Omental fat pad (tissue), 3 donors: ENCODE measurements at regions not wholly inside any gene's neighbourhood (a gene's known extent, or its start where the extent isn't known, plus 50 kb on each side); places are given as distances from the start of the nearest gene placed in this dataset.
"Not testable (repeated sequence)": the region's sequence is repeated elsewhere in the genome, so short reads cannot be mapped to it uniquely, and the experiment has no call there.

Experiments
- ATAC-seq: fragments of 150-250 bp; one replicate; pipeline ENCODE4 v1.9.1; 2016; ENCODE audit warnings: mild to moderate bottlenecking, moderate library complexity; ENCODE audit not compliant: low FRiP score
- DNase-seq: peaks from one replicate; pipeline ENCODE4 v3.0.0-alpha.2; 2019; ENCODE audit warnings: low spot score
- TF ChIP-seq, protein P1 (sequence below), 3 donors: fragments of 450-650 bp; IDR thresholded peaks; one replicate each; pipeline ENCODE4 v1.5.1; 2016 to 2017; ENCODE audit warnings: antibody characterized with exemption in 3 of 3, mild to moderate bottlenecking in 3 of 3, moderate library complexity in 2 of 3

DNA sequence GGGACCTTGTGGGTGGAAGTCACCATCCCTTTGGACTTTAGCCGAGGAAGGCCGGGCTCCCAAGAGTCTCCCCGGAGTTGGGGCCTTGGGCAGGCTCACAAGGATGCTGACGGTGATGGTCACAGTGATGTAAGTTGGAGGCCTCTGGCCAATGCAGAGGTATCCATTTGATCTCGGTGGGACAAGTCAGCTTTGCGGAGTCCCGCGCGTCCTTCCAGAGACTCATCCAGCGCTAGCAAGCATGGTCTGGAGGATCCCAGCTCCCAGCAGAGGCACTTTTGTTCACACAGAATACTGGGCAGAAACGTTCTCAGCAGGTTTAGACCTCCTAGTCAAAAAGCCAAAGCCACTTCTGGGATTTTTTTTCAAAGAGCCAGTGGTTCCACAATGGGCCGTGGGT, 103.8 kb upstream of the ANKRD30BL start:
- not testable (repeated sequence) for ATAC-seq, DNase-seq

DNA sequence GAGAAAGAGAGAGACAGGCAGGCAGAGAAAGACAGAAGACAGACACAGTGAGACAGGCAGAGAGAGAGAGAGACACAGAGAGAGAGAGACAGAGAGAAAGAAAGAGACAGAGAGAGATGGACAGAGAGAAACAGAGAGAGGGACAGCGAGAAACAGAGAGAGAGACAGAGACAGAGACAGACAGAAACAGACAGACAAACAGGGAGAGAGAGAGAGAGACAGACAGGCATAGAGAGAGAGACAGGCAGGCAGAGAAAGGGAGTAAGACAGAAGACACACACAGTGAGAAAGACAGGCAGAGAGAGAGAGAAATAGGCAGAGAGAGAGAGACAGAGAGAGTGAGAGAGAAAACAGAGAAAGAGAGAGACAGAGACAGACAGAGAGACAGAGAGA, 105.3 kb upstream of the ANKRD30BL start:
- TF ChIP-seq, protein P1, sequence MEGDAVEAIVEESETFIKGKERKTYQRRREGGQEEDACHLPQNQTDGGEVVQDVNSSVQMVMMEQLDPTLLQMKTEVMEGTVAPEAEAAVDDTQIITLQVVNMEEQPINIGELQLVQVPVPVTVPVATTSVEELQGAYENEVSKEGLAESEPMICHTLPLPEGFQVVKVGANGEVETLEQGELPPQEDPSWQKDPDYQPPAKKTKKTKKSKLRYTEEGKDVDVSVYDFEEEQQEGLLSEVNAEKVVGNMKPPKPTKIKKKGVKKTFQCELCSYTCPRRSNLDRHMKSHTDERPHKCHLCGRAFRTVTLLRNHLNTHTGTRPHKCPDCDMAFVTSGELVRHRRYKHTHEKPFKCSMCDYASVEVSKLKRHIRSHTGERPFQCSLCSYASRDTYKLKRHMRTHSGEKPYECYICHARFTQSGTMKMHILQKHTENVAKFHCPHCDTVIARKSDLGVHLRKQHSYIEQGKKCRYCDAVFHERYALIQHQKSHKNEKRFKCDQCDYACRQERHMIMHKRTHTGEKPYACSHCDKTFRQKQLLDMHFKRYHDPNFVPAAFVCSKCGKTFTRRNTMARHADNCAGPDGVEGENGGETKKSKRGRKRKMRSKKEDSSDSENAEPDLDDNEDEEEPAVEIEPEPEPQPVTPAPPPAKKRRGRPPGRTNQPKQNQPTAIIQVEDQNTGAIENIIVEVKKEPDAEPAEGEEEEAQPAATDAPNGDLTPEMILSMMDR (IDR thresholded peaks at IDR 0.05): no peak
- ATAC-seq (no peak), DNase-seq (no peak)

DNA sequence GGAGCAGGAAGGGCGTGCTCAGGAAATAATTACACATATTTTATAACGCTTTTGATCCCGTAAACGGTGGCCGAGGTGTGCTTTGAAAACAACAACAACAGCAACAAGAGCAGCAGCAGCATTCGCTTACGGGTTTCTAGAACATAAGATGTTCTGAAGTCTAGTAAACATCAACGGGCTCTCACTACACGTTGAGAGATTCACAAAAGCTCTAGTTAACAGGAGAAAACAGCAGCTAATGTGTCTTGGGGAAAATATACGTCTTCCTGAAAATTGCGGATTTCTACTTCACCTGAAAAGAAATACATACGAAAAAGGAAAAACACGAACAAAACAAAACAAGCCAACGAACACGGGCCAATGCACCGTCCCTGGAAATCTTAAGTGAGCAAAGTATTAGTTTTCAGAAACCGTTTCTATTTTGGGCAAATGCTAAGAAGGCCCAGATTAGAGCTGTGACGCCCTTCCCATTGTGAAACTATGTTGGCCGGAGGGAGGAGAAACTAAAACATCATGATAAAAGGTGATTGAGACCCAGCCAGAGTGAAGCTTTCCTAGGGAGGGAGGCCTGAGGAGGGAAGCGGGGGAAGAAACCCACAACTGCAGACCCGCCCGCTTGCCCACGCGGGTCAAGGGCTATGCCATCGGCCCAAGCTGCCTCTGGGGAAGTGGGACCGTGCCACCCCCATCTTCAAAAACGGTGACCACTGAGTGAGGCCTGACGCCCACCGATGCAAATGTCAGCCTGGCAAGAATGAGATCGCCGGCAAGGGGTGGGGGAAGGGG, 105.9 kb upstream of the ANKRD30BL start:
- DNase-seq: not testable (repeated sequence)

DNA sequence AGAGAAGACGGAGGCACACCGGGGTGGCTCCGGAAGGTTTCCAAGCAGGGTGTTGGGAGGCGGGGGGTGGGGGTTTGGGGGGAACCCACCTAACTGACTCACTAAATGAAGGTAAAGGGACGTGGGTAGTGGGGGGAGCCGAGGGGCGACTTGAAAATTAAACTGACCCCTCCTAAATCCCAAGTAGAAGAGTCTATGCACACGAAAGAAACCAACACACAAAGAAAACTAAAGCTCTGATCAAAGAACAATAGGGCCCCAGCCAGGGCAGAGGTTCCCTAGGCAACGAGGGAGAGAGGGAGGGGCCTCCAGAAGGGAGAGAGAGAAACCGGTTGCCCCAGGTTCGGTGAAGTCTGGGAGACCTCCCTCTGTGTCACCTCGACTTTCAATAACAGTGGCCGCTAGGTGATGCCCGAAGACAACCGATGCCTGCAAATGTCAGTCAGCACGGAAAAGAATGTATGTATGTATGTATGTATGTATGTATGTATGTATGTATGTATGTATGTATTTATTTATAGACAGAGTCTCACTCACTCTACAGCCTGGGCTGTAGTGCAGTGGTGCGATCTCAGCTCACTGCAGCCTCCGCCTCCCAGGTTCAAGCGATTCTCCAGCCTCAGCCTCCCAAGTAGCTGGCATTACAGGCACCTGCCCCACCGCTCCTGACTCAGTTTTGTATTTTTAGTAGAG, 106.7 kb upstream of the ANKRD30BL start:
- not testable (repeated sequence) for ATAC-seq, DNase-seq

More for the DNA sequence above, 105.9 kb upstream of the ANKRD30BL start:
- ATAC-seq: not testable (repeated sequence)

DNA sequence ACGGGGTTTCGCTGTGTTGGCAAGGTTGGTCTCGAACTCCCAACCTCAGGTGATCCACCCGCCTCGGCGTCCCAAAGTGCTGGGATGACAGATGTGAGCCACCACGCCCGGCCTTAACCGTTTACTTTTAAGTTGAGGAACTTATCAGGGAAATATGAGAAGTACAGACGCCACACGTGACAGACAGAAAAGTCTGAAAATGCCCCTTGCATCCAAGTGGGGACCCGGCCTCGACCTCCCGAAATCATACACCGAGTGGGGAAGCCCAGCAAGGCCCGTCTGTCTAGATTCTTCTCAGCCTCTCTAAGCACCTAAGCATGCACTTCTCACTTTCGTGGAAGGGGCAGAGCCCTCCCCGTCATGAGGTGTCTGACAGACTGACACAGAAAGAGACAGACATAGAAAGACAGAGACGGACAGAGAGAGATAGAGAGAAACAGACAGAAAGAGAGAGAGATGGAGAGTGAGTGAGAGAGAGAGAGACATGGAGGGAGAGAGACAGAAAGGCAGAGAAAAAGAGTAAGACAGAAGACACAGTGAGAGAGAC, 107.3 kb upstream of the ANKRD30BL start:
- DNase-seq (no peak), ATAC-seq (no peak)
- TF ChIP-seq, protein P1 (IDR thresholded peaks at IDR 0.05): no peak

DNA sequence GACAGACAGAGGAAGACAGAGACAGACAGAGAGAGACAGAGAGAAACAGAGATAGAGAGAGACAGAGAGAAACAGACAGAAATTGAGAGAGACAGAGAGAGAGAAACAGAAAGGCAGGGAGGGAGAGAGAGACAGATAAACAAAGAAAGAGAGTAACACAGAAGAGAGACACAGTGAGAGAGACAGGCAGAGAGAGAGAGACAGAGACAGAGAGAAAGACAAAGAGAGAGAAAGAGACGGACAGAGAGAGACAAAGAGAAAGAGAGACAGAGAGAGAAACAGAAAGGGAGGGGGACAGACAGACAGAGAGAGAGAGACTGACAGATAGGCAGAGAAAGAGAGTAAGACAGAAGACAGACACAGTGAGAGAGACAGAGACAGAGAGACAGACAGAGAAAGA, 108.5 kb upstream of the ANKRD30BL start:
- DNase-seq: no peak
- TF ChIP-seq, protein P1 (IDR thresholded peaks at IDR 0.05): no peak
- no peak for ATAC-seq

DNA sequence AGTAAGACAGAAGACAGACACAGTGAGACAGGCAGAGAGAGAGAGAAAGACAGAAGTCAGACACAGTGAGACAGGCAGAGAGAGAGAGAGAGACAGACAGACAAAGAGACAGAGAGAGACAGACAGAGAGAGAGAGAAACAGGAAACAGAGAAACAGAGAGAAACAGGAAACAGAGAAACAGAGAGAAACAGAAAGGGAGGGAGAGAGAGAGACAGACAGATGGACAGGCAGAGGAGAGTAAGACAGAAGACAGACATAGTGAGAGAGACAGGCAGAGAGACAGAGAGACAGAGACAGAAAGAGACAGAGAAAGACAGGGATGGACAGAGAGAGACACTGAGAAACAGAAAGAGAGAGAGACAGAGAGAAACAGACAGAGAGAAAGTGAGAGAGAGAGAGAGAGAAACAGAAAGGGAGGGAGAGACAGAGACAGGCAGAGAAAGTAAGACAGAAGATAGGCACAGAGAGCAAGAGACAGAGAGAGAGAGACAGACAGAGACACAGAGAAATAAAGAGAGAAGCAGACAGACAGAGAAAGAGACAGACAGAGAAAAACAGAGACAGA, 109.3 kb upstream of the ANKRD30BL start:
- no peak for ATAC-seq

DNA sequence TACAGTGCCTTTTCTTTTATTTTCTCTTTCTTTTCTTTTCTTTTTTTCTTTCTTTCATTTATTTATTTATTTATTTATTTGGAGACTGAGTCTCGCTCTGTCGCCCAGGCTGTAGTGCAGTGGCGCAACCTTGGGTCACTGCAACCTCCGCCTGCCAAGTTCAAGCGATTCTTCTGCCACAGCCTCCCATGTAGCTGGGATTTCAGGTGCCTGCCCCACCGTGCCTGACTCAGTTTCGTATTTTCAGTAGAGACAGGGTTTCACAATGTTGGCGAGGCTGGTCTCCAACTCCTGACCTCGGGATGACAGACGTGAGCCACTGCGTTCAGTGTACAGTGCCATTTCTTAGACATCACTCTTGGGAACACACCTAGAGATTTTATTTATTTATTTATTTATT, 110.0 kb upstream of the ANKRD30BL start:
- not testable (repeated sequence) for DNase-seq, ATAC-seq

More for the DNA sequence above, 109.3 kb upstream of the ANKRD30BL start:
- TF ChIP-seq, protein P1 (IDR thresholded peaks at IDR 0.05): no peak
- DNase-seq: no peak

DNA sequence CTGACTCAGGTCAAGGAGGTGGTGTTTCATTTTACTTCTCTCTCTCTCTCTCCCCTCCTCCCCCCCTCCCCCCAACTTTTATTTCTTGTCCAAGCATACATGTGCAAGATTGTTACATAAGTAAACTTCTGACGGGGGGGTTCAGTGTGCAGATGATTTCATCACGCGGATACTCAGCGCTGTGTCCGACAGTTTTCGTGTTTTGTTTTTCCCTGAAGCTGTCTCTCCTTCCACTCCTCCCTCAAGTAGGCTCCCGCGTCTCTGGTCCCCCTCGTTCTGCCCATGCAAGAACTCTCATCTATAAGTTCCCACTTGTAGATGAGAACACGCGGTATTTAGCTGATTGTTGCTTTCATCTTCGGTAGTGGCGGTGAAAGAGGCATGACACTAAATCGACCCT, 111.0 kb upstream of the ANKRD30BL start:
- ATAC-seq (no peak), DNase-seq (no peak)
- TF ChIP-seq, protein P1 (IDR thresholded peaks at IDR 0.05): no peak

DNA sequence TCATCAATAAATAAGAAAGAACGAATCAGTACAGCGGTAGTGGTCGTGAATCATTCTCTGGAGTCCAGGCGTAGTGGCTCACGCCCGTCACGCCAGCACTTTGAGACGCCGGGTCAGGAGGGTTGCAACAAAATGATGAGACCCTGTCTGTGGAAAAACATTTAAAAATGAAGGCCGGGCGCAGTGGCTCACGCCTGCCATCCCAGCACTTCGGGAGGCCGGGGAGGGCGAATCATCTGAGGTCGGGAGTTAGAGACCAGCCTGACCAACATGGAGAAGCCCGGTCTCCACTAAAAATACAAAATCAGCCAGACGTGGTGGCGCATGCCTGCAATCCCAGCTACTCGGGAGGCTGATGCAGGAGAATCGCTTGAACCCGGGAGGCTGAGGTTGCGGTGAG, 111.8 kb upstream of the ANKRD30BL start:
- ATAC-seq, DNase-seq: not testable (repeated sequence)
